Small intestine (tissue), 7 donors: ENCODE measurements at regions not wholly inside any gene's neighbourhood (a gene's known extent, or its start where the extent isn't known, plus 50 kb on each side); places are given as distances from the start of the nearest gene placed in this dataset.

Source experiments
- DNase-seq, 2 donors: peaks; one replicate each; pipeline versions ENCODE4 v3.0.0 to v3.0.0-alpha.2; 2013
- FAIRE-seq: peaks from 2 replicates; lab custom pipeline; 2012; peaks lifted over from hg19 to GRCh38; lab: Jason Lieb, UNC
- H3K27ac ChIP-seq, 3 donors: one replicate each; pipeline ENCODE4 v1.5.1; 2013; ENCODE audit warnings: low read length in 2 of 3, mild to moderate bottlenecking in 2 of 3, control low read depth in 1 of 3, inconsistent platforms in 1 of 3, low read depth in 1 of 3, moderate library complexity in 1 of 3
- H3K27me3 ChIP-seq, 3 donors: one replicate each; pipeline ENCODE4 v1.6.1; 2013; ENCODE audit warnings: low read length in 3 of 3, inconsistent platforms in 1 of 3; ENCODE audit not compliant: control insufficient read depth in 3 of 3, insufficient read depth in 3 of 3
- H3K36me3 ChIP-seq, 3 donors: one replicate each; pipeline ENCODE4 v1.6.1; 2013; ENCODE audit warnings: low read length in 3 of 3, inconsistent platforms in 1 of 3, low read depth in 1 of 3, mild to moderate bottlenecking in 1 of 3, moderate library complexity in 1 of 3; ENCODE audit not compliant: control insufficient read depth in 3 of 3, insufficient read depth in 2 of 3
- H3K4me1 ChIP-seq, 3 donors: one replicate each; pipeline ENCODE4 v1.6.1; 2013; ENCODE audit warnings: low read length in 2 of 3, inconsistent platforms in 1 of 3, low read depth in 1 of 3, mild to moderate bottlenecking in 1 of 3, moderate library complexity in 1 of 3; ENCODE audit not compliant: control insufficient read depth in 3 of 3, insufficient read depth in 2 of 3
- H3K4me3 ChIP-seq, 3 donors: one replicate each; pipeline ENCODE4 v1.5.1; 2013; ENCODE audit warnings: low read length in 3 of 3, control low read depth in 1 of 3, inconsistent platforms in 1 of 3, low read depth in 1 of 3, mild to moderate bottlenecking in 1 of 3, moderate library complexity in 1 of 3
- H3K9me3 ChIP-seq, 2 donors: one replicate each; pipeline ENCODE4 v1.6.1; 2013; ENCODE audit warnings: low read depth in 1 of 2, low read length in 1 of 2; ENCODE audit not compliant: control insufficient read depth in 2 of 2, insufficient read depth in 1 of 2
- WGBS, 3 donors: extraction: QIAGEN DNeasy Blood & Tissue Kit; methylation state at CpG; one replicate each; pipeline ENCODE4 v1.1.7; 2013; 5-methylcytosine and 5-hydroxymethylcytosine counted together
- donor health status: healthy with polysubstance abuse.
- donor health status: control.
- donor health status: control.
- donor health status: Bipolar disorder and iron deficiency.
- donor health status: healthy.

GRCh38 chr10:131757285-131758058, 143.3 kb upstream of the PPP2R2D start:
- no peaks in the 10 kb centered on the region for H3K9me3 ChIP-seq
- DNase-seq (no peak), FAIRE-seq (no peak)
- no peak overlapping the region for H3K4me3 ChIP-seq
- WGBS, 3 donors: 76 to 84% (median 83%) methylated on average over 20 of the region's 20 CpGs
- H3K36me3 ChIP-seq: no peaks in the 10 kb centered on the region
- H3K27ac ChIP-seq: no peak overlapping the region
- H3K27me3 ChIP-seq: no peaks in the 10 kb centered on the region
- H3K4me1 ChIP-seq: no peaks in the 10 kb centered on the region

GRCh38 chr10:131758062-131758938, 142.5 kb upstream of the PPP2R2D start:
- FAIRE-seq (no peak), DNase-seq (no peak)
- Histone ChIP-seq H3K9me3 (no peaks in the 10 kb centered on the region), H3K27me3 (peaks cover 0 to 2% (median 0%) of the 10 kb centered on the region in 3 donors), H3K4me3 (no peak overlapping the region), H3K27ac (no peak overlapping the region), H3K4me1 (no peaks in the 10 kb centered on the region), H3K36me3 (no peaks in the 10 kb centered on the region)
- 83 to 85% (median 84%) methylated on average over 18 of the region's 18 CpGs for WGBS, 3 donors

DNA sequence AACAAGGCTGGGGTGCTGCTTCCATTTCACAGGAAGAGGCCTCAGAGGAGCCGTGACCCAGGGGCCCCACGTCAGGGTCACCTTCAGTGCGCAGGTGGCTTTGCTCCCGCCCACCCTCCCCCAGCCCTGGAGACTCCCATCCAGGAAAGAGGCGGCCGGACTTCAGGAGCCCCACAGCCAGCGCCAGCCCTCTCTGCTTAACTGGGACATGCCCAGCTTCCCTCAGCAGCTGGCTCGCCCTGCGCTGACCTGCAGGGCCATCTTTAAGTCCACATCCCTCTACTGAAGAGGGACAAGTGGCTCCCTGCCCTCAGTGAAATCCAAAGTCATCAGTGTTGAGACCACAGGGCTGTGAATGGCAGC, 141.9 kb upstream of the PPP2R2D start:
- FAIRE-seq: no peak
- Histone ChIP-seq H3K27ac (no peak overlapping the region), H3K27me3 (peaks cover 0 to 2% (median 0%) of the 10 kb centered on the region in 3 donors), H3K4me3 (no peak overlapping the region), H3K4me1 (no peaks in the 10 kb centered on the region), H3K36me3 (no peaks in the 10 kb centered on the region), H3K9me3 (no peaks in the 10 kb centered on the region)
- WGBS, 3 donors: 65 to 79% (median 75%) methylated on average over 7 to 9 of the region's 9 CpGs
- no peak for DNase-seq

DNA sequence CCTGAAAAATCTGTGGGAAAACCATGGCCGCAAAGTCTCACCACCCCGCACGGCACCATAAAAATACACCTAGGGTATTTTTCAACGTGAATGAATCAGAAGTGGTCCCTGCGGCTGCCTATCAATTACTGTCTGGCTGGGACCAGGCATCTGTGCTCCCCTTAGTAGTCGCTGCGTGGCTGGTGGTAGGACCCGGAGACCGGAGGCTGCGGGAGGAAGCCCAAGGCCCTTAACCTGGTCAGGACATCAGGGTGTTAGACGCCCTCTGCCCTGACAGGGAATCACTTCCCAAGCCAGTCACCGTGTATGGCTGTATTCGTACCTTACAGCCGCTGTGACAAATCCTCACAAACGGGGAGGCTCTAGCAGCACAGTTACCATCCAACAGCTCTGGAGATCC, 141.5 kb upstream of the PPP2R2D start:
- Histone ChIP-seq H3K27ac (no peak overlapping the region), H3K4me1 (no peaks in the 10 kb centered on the region), H3K9me3 (no peaks in the 10 kb centered on the region), H3K27me3 (peaks cover 0 to 2% (median 0%) of the 10 kb centered on the region in 3 donors), H3K4me3 (no peak overlapping the region), H3K36me3 (no peaks in the 10 kb centered on the region)
- 92 to 94% (median 92%) methylated on average over 15 of the region's 15 CpGs for WGBS, 3 donors
- DNase-seq (no peak), FAIRE-seq (no peak)

GRCh38 chr10:131760416-131761166, 140.2 kb upstream of the PPP2R2D start:
- WGBS, 3 donors: 73 to 80% (median 74%) methylated on average over 10 of the region's 10 CpGs
- FAIRE-seq: no peak
- DNase-seq: no peak

GRCh38 chr10:131762789-131763696, 137.8 kb upstream of the PPP2R2D start:
- H3K36me3 ChIP-seq: no peaks in the 10 kb centered on the region
- no peak overlapping the region for H3K4me3 ChIP-seq
- FAIRE-seq: no peak
- 73 to 78% (median 75%) methylated on average over 15 of the region's 15 CpGs for WGBS, 3 donors
- H3K9me3 ChIP-seq: no peaks in the 10 kb centered on the region
- no peaks in the 10 kb centered on the region for H3K4me1 ChIP-seq
- no peak overlapping the region for H3K27ac ChIP-seq
- peaks cover 0 to 2% (median 0%) of the 10 kb centered on the region in 3 donors for H3K27me3 ChIP-seq
- no peak for DNase-seq

More at GRCh38 chr10:131760416-131761166, 140.2 kb upstream of the PPP2R2D start:
- H3K4me3 ChIP-seq: no peak overlapping the region
- no peaks in the 10 kb centered on the region for H3K36me3 ChIP-seq
- H3K27ac ChIP-seq: no peak overlapping the region
- peaks cover 0 to 2% (median 0%) of the 10 kb centered on the region in 3 donors for H3K27me3 ChIP-seq
- H3K4me1 ChIP-seq: no peaks in the 10 kb centered on the region
- no peaks in the 10 kb centered on the region for H3K9me3 ChIP-seq

DNA sequence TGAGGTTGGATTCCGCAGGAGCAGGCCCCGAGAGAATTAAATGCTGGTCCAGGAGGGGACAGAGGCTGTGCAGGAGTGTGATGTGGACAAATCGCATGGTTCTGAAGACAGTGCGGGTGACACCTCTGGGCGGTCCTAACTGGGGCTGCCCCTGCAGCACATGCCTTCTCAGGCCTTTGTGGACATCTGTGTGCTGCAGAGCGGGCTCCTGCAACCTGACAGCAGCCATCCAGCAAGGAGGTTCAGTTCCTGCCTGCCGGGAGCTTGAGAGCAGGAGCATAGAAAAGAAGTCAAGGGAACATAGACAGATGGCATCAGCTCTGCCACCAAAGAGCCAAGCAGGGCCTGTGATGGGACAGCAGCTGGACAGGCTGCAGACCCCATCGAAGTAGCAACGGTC, 135.9 kb upstream of the PPP2R2D start:
- WGBS, 3 donors: 78 to 85% (median 83%) methylated on average over 9 of the region's 9 CpGs
- Histone ChIP-seq H3K4me3 (no peak overlapping the region), H3K27me3 (peaks cover 0 to 2% (median 0%) of the 10 kb centered on the region in 3 donors), H3K36me3 (no peaks in the 10 kb centered on the region), H3K9me3 (no peaks in the 10 kb centered on the region), H3K4me1 (no peaks in the 10 kb centered on the region), H3K27ac (no peak overlapping the region)
- DNase-seq (no peak), FAIRE-seq (no peak)
